Ovary (tissue), 7 donors: ENCODE measurements at regions not wholly inside any gene's neighbourhood (a gene's known extent, or its start where the extent isn't known, plus 50 kb on each side); places are given as distances from the start of the nearest gene placed in this dataset.
"Not testable (repeated sequence)": the region's sequence is repeated elsewhere in the genome, so short reads cannot be mapped to it uniquely, and the experiment has no call there.

ENCODE experiments used
- DNase-seq, 5 donors: peaks; one replicate each; pipeline ENCODE4 v3.0.0-alpha.2; 2019 to 2020
- H3K27ac ChIP-seq, 2 donors: fragments of 200-600 bp; one replicate each; pipeline versions ENCODE4 v1.5.1 to v1.8.0; 2019 to 2022
- H3K27me3 ChIP-seq: fragments of 200-600 bp; one replicate; pipeline ENCODE4 v1.8.0; 2022
- H3K36me3 ChIP-seq: fragments of 200-600 bp; sonication (generic); one replicate; pipeline ENCODE4 v1.5.1; 2019
- H3K4me1 ChIP-seq: one replicate; pipeline ENCODE4 v1.8.1; 2013; ENCODE audit warnings: mild to moderate bottlenecking, moderate library complexity; ENCODE audit not compliant: insufficient read depth
- H3K4me3 ChIP-seq: fragments of 200-600 bp; sonication (generic); one replicate; pipeline ENCODE4 v1.5.1; 2017
- H3K9me3 ChIP-seq, 2 donors: fragments of 200-600 bp in 1 of 2; sonication (generic) in 1 of 2; one replicate each; pipeline versions ENCODE4 v1.5.1 to v1.8.1; 2013 to 2019; ENCODE audit warnings: mild to moderate bottlenecking in 1 of 2, moderate library complexity in 1 of 2
- EP300 ChIP-seq: sonication (generic); formaldehyde crosslinking; IDR thresholded peaks from one replicate; pipeline ENCODE4 v1.6.1; 2017; ENCODE audit warnings: antibody characterized with exemption
- POLR2A ChIP-seq: fragments of 450-650 bp; IDR thresholded peaks from one replicate; pipeline ENCODE4 v1.6.1; 2017; ENCODE audit warnings: antibody characterized with exemption, mild to moderate bottlenecking, moderate library complexity
- WGBS, 3 donors: extraction: QIAGEN DNeasy Blood & Tissue Kit in 1 of 3; methylation state at CpG; one replicate each; pipeline versions ENCODE4 v1.1.5 to v1.1.7; 2013 to 2017; 5-methylcytosine and 5-hydroxymethylcytosine counted together
- intact Hi-C, 4 donors: fragments of 100-400 bp; cut with DNase I; formaldehyde crosslinking; loops; one replicate each; pipeline versions ENCODE4 v1.11.0 to v1.15.1; 2022 to 2023
- TF ChIP-seq, protein P1 (sequence below), 3 donors: fragments of 450-650 bp in 2 of 3; fragments of 200-600 bp in 1 of 3; IDR thresholded peaks; one replicate each; pipeline versions ENCODE4 v1.5.1 to v1.8.0; 2016 to 2022; ENCODE audit warnings: antibody characterized with exemption in 3 of 3, mild to moderate bottlenecking in 1 of 3
- donor health status: DM: no; HTN: no; CAD: no; lungs with moderate emphysema.
- donor health status: DM: no; HTN: no; CAD: no.
- donor health status: Bipolar disorder and iron deficiency.
- donor health status: DM: no; HTN: no; CAD: no.
- donor health status: DM: yes; HTN: yes; CAD: no.

GRCh38 chr16:65372171-65372570 lies 250.3 kb upstream of the CDH11 start:
- no peak for DNase-seq
- TF ChIP-seq POLR2A (no peak), EP300 (no peak)
- TF ChIP-seq, protein P1, sequence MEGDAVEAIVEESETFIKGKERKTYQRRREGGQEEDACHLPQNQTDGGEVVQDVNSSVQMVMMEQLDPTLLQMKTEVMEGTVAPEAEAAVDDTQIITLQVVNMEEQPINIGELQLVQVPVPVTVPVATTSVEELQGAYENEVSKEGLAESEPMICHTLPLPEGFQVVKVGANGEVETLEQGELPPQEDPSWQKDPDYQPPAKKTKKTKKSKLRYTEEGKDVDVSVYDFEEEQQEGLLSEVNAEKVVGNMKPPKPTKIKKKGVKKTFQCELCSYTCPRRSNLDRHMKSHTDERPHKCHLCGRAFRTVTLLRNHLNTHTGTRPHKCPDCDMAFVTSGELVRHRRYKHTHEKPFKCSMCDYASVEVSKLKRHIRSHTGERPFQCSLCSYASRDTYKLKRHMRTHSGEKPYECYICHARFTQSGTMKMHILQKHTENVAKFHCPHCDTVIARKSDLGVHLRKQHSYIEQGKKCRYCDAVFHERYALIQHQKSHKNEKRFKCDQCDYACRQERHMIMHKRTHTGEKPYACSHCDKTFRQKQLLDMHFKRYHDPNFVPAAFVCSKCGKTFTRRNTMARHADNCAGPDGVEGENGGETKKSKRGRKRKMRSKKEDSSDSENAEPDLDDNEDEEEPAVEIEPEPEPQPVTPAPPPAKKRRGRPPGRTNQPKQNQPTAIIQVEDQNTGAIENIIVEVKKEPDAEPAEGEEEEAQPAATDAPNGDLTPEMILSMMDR (IDR thresholded peaks at IDR 0.05): no peak
- Histone ChIP-seq H3K4me1 (no peaks in the 10 kb centered on the region), H3K27ac (no peak overlapping the region), H3K9me3 (no peaks in the 10 kb centered on the region), H3K36me3 (no peaks in the 10 kb centered on the region), H3K27me3 (no peaks in the 10 kb centered on the region), H3K4me3 (no peak overlapping the region)
- intact Hi-C loops: no loop called here

DNA sequence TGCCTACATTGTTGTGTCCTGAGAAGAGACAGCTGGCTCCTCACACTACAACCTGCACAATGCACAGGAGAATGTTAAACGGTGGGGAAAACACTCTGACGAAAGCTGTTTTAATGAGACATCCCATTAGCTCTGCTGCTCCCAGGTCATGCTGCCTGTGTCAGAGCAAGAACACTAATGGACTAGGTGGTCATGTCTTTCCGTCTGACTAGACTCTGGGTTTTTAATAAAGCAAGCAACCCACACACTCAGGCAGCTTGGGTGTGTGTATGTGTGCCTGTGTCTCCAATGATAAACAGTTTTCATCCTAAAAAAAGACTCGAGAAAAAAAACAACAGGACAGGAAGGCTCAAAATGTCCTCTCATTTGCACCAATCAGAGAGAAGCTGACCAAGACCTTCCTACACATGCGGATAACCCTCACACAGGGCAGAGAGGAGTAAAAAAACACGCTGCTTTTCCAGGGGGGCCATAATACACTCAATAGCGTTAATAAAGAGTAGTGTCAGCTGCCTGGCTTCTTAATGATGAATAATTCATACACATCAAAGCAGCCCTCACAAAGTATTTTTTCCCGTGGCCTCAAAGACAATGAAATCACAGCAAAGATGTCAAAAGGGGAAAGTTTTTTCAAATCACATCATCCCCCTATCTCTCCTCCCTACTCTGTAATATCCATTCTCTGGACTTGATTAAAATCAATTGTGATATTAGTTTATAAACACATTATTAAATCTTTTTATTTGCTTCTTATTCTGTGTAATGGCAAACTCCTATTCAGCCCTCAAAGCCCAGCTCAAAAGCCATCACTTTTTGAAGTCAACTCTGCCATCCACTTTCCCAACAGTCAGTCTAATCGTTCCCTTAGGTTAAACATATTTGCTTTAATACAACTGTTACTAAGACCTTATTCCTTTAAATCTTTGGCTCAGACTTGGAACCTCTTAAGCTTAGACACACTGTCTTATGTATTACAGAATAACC lies 244.2 kb upstream of the CDH11 start:
- intact Hi-C loops: no loop called here
- WGBS, 3 donors: 30 to 43% (median 32%) methylated on average over 9 of the region's 9 CpGs
- Histone ChIP-seq H3K36me3 (no peaks in the 10 kb centered on the region), H3K4me3 (no peak overlapping the region), H3K27me3 (no peaks in the 10 kb centered on the region), H3K27ac (no peak overlapping the region), H3K9me3 (no peaks in the 10 kb centered on the region), H3K4me1 (peaks cover 3% of the 10 kb centered on the region)
- no peak for TF ChIP-seq EP300
- TF ChIP-seq, protein P1 (IDR thresholded peaks at IDR 0.05): no peak
- TF ChIP-seq POLR2A: no peak
- DNase-seq: peak in 1 of 5 donors; percentile 8

DNA sequence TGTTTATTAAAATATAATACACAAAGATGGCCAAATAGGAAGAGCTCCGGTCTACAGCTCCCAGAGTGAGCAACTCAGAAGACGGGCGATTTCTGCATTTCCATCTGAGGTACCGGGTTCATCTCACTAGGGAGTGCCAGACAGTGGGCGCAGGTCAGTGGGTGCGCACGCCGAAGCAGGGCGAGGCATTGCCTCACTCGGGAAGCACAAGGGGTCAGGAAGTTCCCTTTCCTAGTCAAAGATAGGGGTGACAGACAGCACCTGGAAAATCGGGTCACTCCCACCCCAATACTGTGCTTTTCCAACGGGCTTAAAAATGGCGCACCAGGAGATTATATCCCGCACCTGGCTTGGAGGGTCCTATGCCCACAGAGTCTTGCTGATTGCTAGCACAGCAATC lies 234.9 kb upstream of the CDH11 start:
- H3K27ac ChIP-seq, H3K9me3 ChIP-seq, intact Hi-C loops, H3K27me3 ChIP-seq, H3K4me1 ChIP-seq, DNase-seq, H3K4me3 ChIP-seq, H3K36me3 ChIP-seq: not testable (repeated sequence)
- 92 to 96% (median 95%) methylated on average over 14 of the region's 14 CpGs for WGBS, 3 donors

DNA sequence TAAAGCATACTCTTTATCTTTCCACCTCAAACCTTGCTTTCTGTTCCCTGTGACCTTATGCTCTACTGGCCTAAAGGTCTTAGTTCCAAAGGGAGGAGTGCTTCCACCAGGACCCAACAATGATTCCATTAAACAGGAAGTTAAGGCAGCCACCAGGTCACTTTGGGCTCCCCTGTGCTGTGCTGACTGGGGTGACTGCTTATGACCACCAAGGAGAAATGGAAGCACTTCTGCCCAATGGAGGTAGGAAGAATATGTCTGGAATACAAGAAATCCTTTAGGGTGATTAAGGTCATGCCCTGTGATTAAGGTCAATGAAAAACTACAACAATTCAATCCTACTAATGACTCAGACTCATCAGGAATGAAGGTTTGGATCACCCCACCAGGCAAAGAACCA lies 233.8 kb upstream of the CDH11 start:
- H3K27ac ChIP-seq: no peak overlapping the region
- TF ChIP-seq POLR2A: no peak
- TF ChIP-seq, protein P1 (IDR thresholded peaks at IDR 0.05): no peak
- TF ChIP-seq EP300: no peak
- no peaks in the 10 kb centered on the region for H3K9me3 ChIP-seq
- no peaks in the 10 kb centered on the region for H3K27me3 ChIP-seq
- H3K4me1 ChIP-seq: no peaks in the 10 kb centered on the region
- no peak for DNase-seq
- H3K4me3 ChIP-seq: no peak overlapping the region
- H3K36me3 ChIP-seq: no peaks in the 10 kb centered on the region
- intact Hi-C loops: no loop called here

DNA sequence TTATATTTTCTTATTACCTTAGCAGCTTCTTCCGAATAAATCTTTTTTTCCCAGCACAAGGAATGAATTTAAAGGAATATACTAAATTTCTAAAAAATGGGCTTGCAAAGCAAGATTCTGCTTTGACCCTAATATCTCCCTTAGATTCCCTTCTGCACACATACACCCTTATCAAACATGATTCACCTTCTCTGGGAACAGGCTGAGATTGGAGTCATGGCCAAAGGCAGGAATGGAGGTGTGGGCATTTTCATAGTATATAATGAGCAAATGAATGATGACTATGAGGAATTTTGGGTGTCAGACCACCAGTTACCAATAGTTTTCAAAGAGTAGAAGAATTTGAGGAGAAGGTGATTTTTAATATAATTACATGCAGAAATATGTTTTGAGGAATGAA lies 231.3 kb upstream of the CDH11 start:
- Histone ChIP-seq H3K4me1 (peaks cover 1% of the 10 kb centered on the region), H3K9me3 (no peaks in the 10 kb centered on the region), H3K27me3 (no peaks in the 10 kb centered on the region), H3K36me3 (no peaks in the 10 kb centered on the region), H3K4me3 (no peak overlapping the region), H3K27ac (no peak overlapping the region)
- intact Hi-C loops: no loop called here
- TF ChIP-seq EP300: no peak
- TF ChIP-seq POLR2A: no peak
- TF ChIP-seq, protein P1 (IDR thresholded peaks at IDR 0.05): no peak
- 83 to 90% (median 88%) methylated on average over 1 of the region's 1 CpG for WGBS, 3 donors
- no peak for DNase-seq
